Endothelial cell of umbilical vein (primary cell): ENCODE measurements at regions not wholly inside any gene's neighbourhood (a gene's known extent, or its start where the extent isn't known, plus 50 kb on each side); places are given as distances from the start of the nearest gene placed in this dataset.

Source experiments
- BruUV-seq: library from RNA; stranded (reverse); fragments of 400-500 nt; replicated peaks from 2 replicates; lab custom pipeline; 2021; lab: Mats Ljungman, UMichigan
- CTCF ChIA-PET: fragments of 300-600, 350-600 bp; sonication (Branson Sonifier 250); formaldehyde crosslinking; loops from one replicate; lab custom pipeline; 2021; ENCODE audit warnings: antibody characterized with exemption, inconsistent platforms; lab: Charles Lee
- POLR2A ChIA-PET: fragments of 300-600, 350-600 bp; sonication (Branson Sonifier 250); formaldehyde crosslinking; loops from one replicate; lab custom pipeline; 2021; ENCODE audit warnings: antibody characterized with exemption, inconsistent platforms; lab: Charles Lee
- DNase-seq: peaks from one replicate; pipeline ENCODE4 v3.0.0-alpha.2; 2011; ENCODE audit warnings: low read depth, low spot score
- FAIRE-seq: peaks from 2 replicates; lab custom pipeline; 2011; peaks lifted over from hg19 to GRCh38; lab: Jason Lieb, UNC
- H2AFZ ChIP-seq: 2 replicates; pipeline ENCODE4 v1.6.0; 2012; ENCODE audit warnings: low read depth, low read length, control low read depth, inconsistent platforms
- H3K27ac ChIP-seq: 2 replicates; pipeline ENCODE4 v1.5.1; 2011; ENCODE audit warnings: low read depth, mild to moderate bottlenecking, control low read depth, low read length, moderate library complexity; ENCODE audit not compliant: insufficient read depth
- H3K27me3 ChIP-seq, 2 experiments: 2 replicates each; pipeline versions ENCODE4 v1.6.0 to v1.6.1; 2011; ENCODE audit warnings: low read length in 2 of 2, mixed read lengths in 1 of 2; ENCODE audit not compliant: control insufficient read depth in 2 of 2, insufficient read depth in 2 of 2
- H3K36me3 ChIP-seq, 2 experiments: 2 replicates in 1 of 2; 3 replicates in 1 of 2; pipeline ENCODE4 v1.5.1; 2011; ENCODE audit warnings: low read length in 2 of 2, mild to moderate bottlenecking in 1 of 2, moderate library complexity in 1 of 2; ENCODE audit not compliant: control insufficient read depth in 2 of 2, insufficient read depth in 2 of 2; ENCODE audit errors: extremely low read depth in 1 of 2
- H3K4me1 ChIP-seq: 3 replicates; pipeline ENCODE4 v1.5.1; 2011; ENCODE audit warnings: mild to moderate bottlenecking, low read length; ENCODE audit not compliant: control insufficient read depth, insufficient read depth; ENCODE audit errors: extremely low read depth
- H3K4me2 ChIP-seq: 2 replicates; pipeline ENCODE4 v1.6.1; 2011; ENCODE audit warnings: low read length, control low read depth, mixed read lengths; ENCODE audit not compliant: insufficient read depth
- H3K4me3 ChIP-seq, 3 experiments: fragments of 200-600 bp in 1 of 3; sonication (generic), shearing (Covaris generic) in 1 of 3; replicated peaks in 1 of 3; 2 replicates each; pipeline ENCODE4 v1.5.1; 2011 to 2016; ENCODE audit warnings: control low read depth in 3 of 3, low read length in 3 of 3, mild to moderate bottlenecking in 2 of 3, inconsistent platforms in 1 of 3, low read depth in 1 of 3, moderate library complexity in 1 of 3; ENCODE audit not compliant: insufficient read depth in 1 of 3
- H3K79me2 ChIP-seq: 2 replicates; pipeline ENCODE4 v1.6.0; 2012; ENCODE audit warnings: low read length, inconsistent platforms; ENCODE audit not compliant: control insufficient read depth, insufficient read depth
- H3K9ac ChIP-seq: replicated peaks from 2 replicates; pipeline ENCODE3; 2011; ENCODE audit warnings: low read length, control low read depth; ENCODE audit not compliant: insufficient read depth; ENCODE audit errors: extremely low read depth
- H3K9me1 ChIP-seq: replicated peaks from 3 replicates; pipeline ENCODE4 v1.6.0; 2011; ENCODE audit warnings: mild to moderate bottlenecking, low read length; ENCODE audit not compliant: control insufficient read depth, insufficient read depth; ENCODE audit errors: extremely low read depth
- H3K9me3 ChIP-seq: replicated peaks from 2 replicates; pipeline ENCODE4 v1.5.1; 2012; ENCODE audit warnings: low read length, inconsistent platforms; ENCODE audit not compliant: control insufficient read depth, insufficient read depth
- H4K20me1 ChIP-seq: replicated peaks from 2 replicates; pipeline ENCODE3; 2011; ENCODE audit warnings: mild to moderate bottlenecking, low read length; ENCODE audit not compliant: control insufficient read depth, insufficient read depth; ENCODE audit errors: extremely low read depth
- EZH2 ChIP-seq: IDR thresholded peaks from 2 replicates; pipeline ENCODE4 v1.6.1; 2012; ENCODE audit warnings: borderline replicate concordance, low read depth, mild to moderate bottlenecking, moderate library complexity, low read length, inconsistent platforms; ENCODE audit not compliant: severe bottlenecking
- FOS ChIP-seq: IDR thresholded peaks from 2 replicates; pipeline ENCODE4 v1.6.1; 2011; ENCODE audit warnings: mild to moderate bottlenecking, low read length, moderate library complexity, borderline replicate concordance; ENCODE audit not compliant: insufficient read depth
- GATA2 ChIP-seq: IDR thresholded peaks from 2 replicates; pipeline ENCODE4 v1.7.0; 2011; ENCODE audit warnings: low read depth, mild to moderate bottlenecking, moderate library complexity, mixed read lengths, low read length; ENCODE audit not compliant: insufficient read length, insufficient read depth
- JUN ChIP-seq: IDR thresholded peaks from 2 replicates; pipeline ENCODE4 v1.6.1; 2011; ENCODE audit warnings: borderline replicate concordance, low read depth; ENCODE audit not compliant: insufficient read length, insufficient read depth
- POLR2AphosphoS5 ChIP-seq: IDR thresholded peaks from 2 replicates; pipeline ENCODE4 v1.6.1; 2012; ENCODE audit warnings: low read depth, mild to moderate bottlenecking, control low read depth, low read length, moderate library complexity; ENCODE audit not compliant: insufficient read depth
- dilution Hi-C: fragments of 300-500 bp; cut with MboI; formaldehyde crosslinking; loops from one replicate; pipeline ENCODE4 v1.15.0; 2019; ENCODE audit warnings: low sequenced_read_pairs; ENCODE audit not compliant: extremely low pct_ligation_motif_present
- intact Hi-C: fragments of 100-400 bp; cut with micrococcal nuclease; formaldehyde crosslinking; loops from one replicate; pipeline ENCODE4 v1.10.0; 2022
- TF ChIP-seq, protein P1 (sequence below): IDR thresholded peaks from 2 replicates; pipeline ENCODE4 v1.6.1; 2011; ENCODE audit not compliant: insufficient read depth, insufficient read length

DNA sequence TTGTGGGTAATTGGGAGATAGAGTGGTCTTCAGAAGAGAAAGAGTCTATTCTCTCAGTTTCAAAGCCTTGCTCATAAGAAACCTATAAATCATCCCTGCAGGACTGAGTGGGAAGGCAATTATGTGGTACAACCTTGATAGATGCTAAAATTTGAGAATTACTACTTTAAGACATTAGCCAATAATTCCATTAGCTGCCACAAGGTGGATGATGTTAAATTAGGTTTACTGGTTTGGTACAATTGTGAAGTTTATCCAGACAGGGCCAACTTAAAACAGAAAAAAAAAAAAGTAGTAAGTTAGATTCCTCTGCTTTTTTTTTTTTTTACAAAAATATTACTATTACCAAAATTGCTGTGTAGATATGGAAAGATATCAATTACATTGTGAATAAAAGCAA is 73.2 kb upstream of the AMOT start:
- POLR2A ChIA-PET = no interaction called here
- Histone ChIP-seq H3K9ac (no peak overlapping the region), H3K4me3 (no peak overlapping the region), H3K27me3 (no peaks in the 10 kb centered on the region), H3K9me3 (no peaks in the 10 kb centered on the region), H3K79me2 (no peaks in the 10 kb centered on the region), H3K27ac (no peak overlapping the region), H4K20me1 (no peaks in the 10 kb centered on the region), H3K9me1 (no peaks in the 10 kb centered on the region), H3K36me3 (no peaks in the 10 kb centered on the region), H3K4me1 (no peaks in the 10 kb centered on the region), H2AFZ (no peak overlapping the region), H3K4me2 (no peak overlapping the region)
- no peak for FAIRE-seq
- intact Hi-C loops = no loop called here
- no peak for DNase-seq
- TF ChIP-seq JUN = no peak
- TF ChIP-seq POLR2AphosphoS5 = no peak
- TF ChIP-seq EZH2 = no peak
- no peak for TF ChIP-seq FOS
- TF ChIP-seq, protein P1, sequence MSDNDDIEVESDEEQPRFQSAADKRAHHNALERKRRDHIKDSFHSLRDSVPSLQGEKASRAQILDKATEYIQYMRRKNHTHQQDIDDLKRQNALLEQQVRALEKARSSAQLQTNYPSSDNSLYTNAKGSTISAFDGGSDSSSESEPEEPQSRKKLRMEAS = no peak
- dilution Hi-C loops = no loop called here
- no TSS peak for BruUV-seq
- CTCF ChIA-PET = no interaction called here

- no peak overlapping the region for H3K27ac ChIP-seq
- no peak for DNase-seq
- ChIA-PET CTCF (no interaction called here), POLR2A (no interaction called here)
- H3K4me3 ChIP-seq = no peak overlapping the region
- no peaks in the 10 kb centered on the region for H3K79me2 ChIP-seq
- H3K9ac ChIP-seq = no peak overlapping the region
- no peaks in the 10 kb centered on the region for H3K4me1 ChIP-seq
- no peak overlapping the region for H2AFZ ChIP-seq
- H3K4me2 ChIP-seq = no peak overlapping the region
- TF ChIP-seq GATA2 = no peak
- no peak for TF ChIP-seq EZH2
- no peak for TF ChIP-seq POLR2AphosphoS5
- intact Hi-C loops (no loop called here), dilution Hi-C loops (no loop called here)
- H3K9me3 ChIP-seq = no peaks in the 10 kb centered on the region
- no peak for FAIRE-seq
- no peaks in the 10 kb centered on the region for H3K9me1 ChIP-seq
- no peaks in the 10 kb centered on the region for H3K27me3 ChIP-seq
- H4K20me1 ChIP-seq = no peaks in the 10 kb centered on the region
- no TSS peak for BruUV-seq
- H3K36me3 ChIP-seq = no peaks in the 10 kb centered on the region
Observed at GRCh38 chrX:112910418-112910817, 69.8 kb upstream of the AMOT start.
